HG02623 (cell line): ENCODE measurements at regions not wholly inside any gene's neighbourhood (a gene's known extent, or its start where the extent isn't known, plus 50 kb on each side); places are given as distances from the start of the nearest gene placed in this dataset.
"Not testable (repeated sequence)": the region's sequence is repeated elsewhere in the genome, so short reads cannot be mapped to it uniquely, and the experiment has no call there.

Experiments
- ATAC-seq: cut with Tn5 transposase; IDR thresholded peaks from one replicate; pipeline ENCODE4 v1.9.1; 2021; ENCODE audit warnings: moderate library complexity; ENCODE audit not compliant: unreplicated experiment

GRCh38 chr9:86633945-86634344 is 279.7 kb upstream of the TUT7 start:
- no peak for ATAC-seq

GRCh38 chr9:86632537-86632936 is 278.3 kb upstream of the TUT7 start:
- ATAC-seq: no peak

GRCh38 chr9:86629530-86629929 is 275.3 kb upstream of the TUT7 start:
- ATAC-seq: no peak

- no peak for ATAC-seq
Observed at GRCh38 chr9:86626802-86627201, 272.6 kb upstream of the TUT7 start.

- no peak for ATAC-seq
Observed at GRCh38 chr9:86624630-86625029, 270.4 kb upstream of the TUT7 start.

- no peak for ATAC-seq
Observed at GRCh38 chr9:86614871-86615849, 260.9 kb upstream of the TUT7 start.

- no peak for ATAC-seq
Observed at GRCh38 chr9:86613943-86614342, 259.7 kb upstream of the TUT7 start.

GRCh38 chr9:86611534-86611933 is 257.3 kb upstream of the TUT7 start:
- ATAC-seq: not testable (repeated sequence)

- ATAC-seq: no peak
Observed at GRCh38 chr9:86605303-86605702, 251.1 kb upstream of the TUT7 start.

GRCh38 chr9:86604741-86605140 is 250.5 kb upstream of the TUT7 start:
- ATAC-seq: no peak

- no peak for ATAC-seq
Observed at GRCh38 chr9:86602715-86603114, 248.5 kb upstream of the TUT7 start.

- ATAC-seq: no peak
Observed at GRCh38 chr9:86601697-86602096, 247.5 kb upstream of the TUT7 start.

GRCh38 chr9:86600977-86601376 is 246.8 kb upstream of the TUT7 start:
- ATAC-seq: no peak

GRCh38 chr9:86600291-86600690 is 246.1 kb upstream of the TUT7 start:
- no peak for ATAC-seq

GRCh38 chr9:86599561-86599960 is 245.4 kb upstream of the TUT7 start:
- no peak for ATAC-seq

- no peak for ATAC-seq
Observed at GRCh38 chr9:86598411-86599239, 244.4 kb upstream of the TUT7 start.

- no peak for ATAC-seq
Observed at GRCh38 chr9:86594724-86595123, 240.5 kb upstream of the TUT7 start.

- ATAC-seq: no peak
Observed at GRCh38 chr9:86591472-86591871, 237.3 kb upstream of the TUT7 start.

GRCh38 chr9:86589730-86590129 is 235.5 kb upstream of the TUT7 start:
- ATAC-seq: no peak

GRCh38 chr9:86589273-86589672 is 235.1 kb upstream of the TUT7 start:
- no peak for ATAC-seq

GRCh38 chr9:86586144-86586494 is 231.9 kb upstream of the TUT7 start:
- no peak for ATAC-seq
